SK-N-SH (cell line): ENCODE measurements at regions not wholly inside any gene's neighbourhood (a gene's known extent, or its start where the extent isn't known, plus 50 kb on each side); places are given as distances from the start of the nearest gene placed in this dataset.

Experiments
- CTCF ChIA-PET: fragments of 300-600, 350-600 bp; formaldehyde crosslinking; extraction: SDS; loops from one replicate; lab custom pipeline; 2021; lab: Yijun Ruan, JAX
- POLR2A ChIA-PET: fragments of 350-600 bp; sonication (Branson Sonifier 250); formaldehyde crosslinking; extraction: SDS; loops from one replicate; lab custom pipeline; 2020; ENCODE audit warnings: antibody characterized with exemption, inconsistent platforms; lab: Yijun Ruan, JAX
- DNase-seq: peaks from one replicate; pipeline ENCODE4 v3.0.0; 2012
- H2AFZ ChIP-seq: fragments of 200-600 bp; sonication (generic); 2 replicates; pipeline ENCODE4 v1.8.1; 2016; ENCODE audit warnings: antibody characterized with exemption, mild to moderate bottlenecking, low read depth
- H3F3A ChIP-seq: fragments of 200-600 bp; sonication (generic); replicated peaks from 2 replicates; pipeline ENCODE3; 2016; ENCODE audit warnings: antibody characterized with exemption, mild to moderate bottlenecking; ENCODE audit not compliant: insufficient read depth
- H3K27ac ChIP-seq, 2 experiments: fragments of 200-500 bp in 1 of 2; fragments of 200-600 bp in 1 of 2; sonication (Bioruptor generic) in 1 of 2; sonication (generic), shearing (Covaris generic) in 1 of 2; 2 replicates each; pipeline versions ENCODE4 v1.5.1 to v1.6.1; 2014 to 2016; ENCODE audit warnings: low read depth in 2 of 2, inconsistent platforms in 1 of 2, low read length in 1 of 2, mild to moderate bottlenecking in 1 of 2, mixed read lengths in 1 of 2
- H3K27me3 ChIP-seq: fragments of 200-600 bp; sonication (generic), shearing (Covaris generic); 2 replicates; pipeline ENCODE4 v1.6.1; 2016; ENCODE audit warnings: mixed run types; ENCODE audit not compliant: insufficient read depth
- H3K36me3 ChIP-seq, 2 experiments: fragments of 200-500 bp in 1 of 2; fragments of 200-600 bp in 1 of 2; sonication (Bioruptor generic) in 1 of 2; sonication (generic) in 1 of 2; replicated peaks in 1 of 2; 2 replicates each; pipeline versions ENCODE3 to v1.5.1; 2014 to 2016; ENCODE audit warnings: low read length in 1 of 2, mild to moderate bottlenecking in 1 of 2; ENCODE audit not compliant: insufficient read depth in 2 of 2, control insufficient read depth in 1 of 2
- H3K4me1 ChIP-seq, 2 experiments: fragments of 200-500 bp in 1 of 2; fragments of 200-600 bp in 1 of 2; sonication (Bioruptor generic) in 1 of 2; sonication (generic), shearing (Covaris generic) in 1 of 2; 2 replicates each; pipeline versions ENCODE4 v1.5.1 to v1.6.1; 2014 to 2016; ENCODE audit warnings: low read depth in 1 of 2, low read length in 1 of 2, mixed run types in 1 of 2; ENCODE audit not compliant: insufficient read depth in 2 of 2, control insufficient read depth in 1 of 2
- H3K4me2 ChIP-seq: fragments of 200-600 bp; sonication (generic), shearing (Covaris generic); 2 replicates; pipeline ENCODE4 v1.6.1; 2017; ENCODE audit warnings: mixed run types
- H3K4me3 ChIP-seq, 2 experiments: fragments of 200-500 bp in 1 of 2; fragments of 200-600 bp in 1 of 2; sonication (Bioruptor generic) in 1 of 2; sonication (generic), shearing (Covaris generic) in 1 of 2; 2 replicates each; pipeline versions ENCODE4 v1.5.1 to v1.8.1; 2014 to 2016; ENCODE audit warnings: low read depth in 2 of 2, inconsistent platforms in 1 of 2, low read length in 1 of 2, mild to moderate bottlenecking in 1 of 2, mixed read lengths in 1 of 2, moderate library complexity in 1 of 2
- H3K79me2 ChIP-seq: fragments of 200-600 bp; sonication (generic); 2 replicates; pipeline ENCODE4 v1.8.1; 2017; ENCODE audit warnings: mild to moderate bottlenecking; ENCODE audit not compliant: insufficient read depth
- H3K9ac ChIP-seq: fragments of 200-600 bp; sonication (generic); 2 replicates; pipeline ENCODE4 v1.6.1; 2017; ENCODE audit warnings: mixed run types
- H3K9me2 ChIP-seq: fragments of 200-600 bp; sonication (generic); 2 replicates; pipeline ENCODE4 v1.6.1; 2017; ENCODE audit warnings: mixed run types
- H3K9me3 ChIP-seq: fragments of 200-600 bp; sonication (generic); 2 replicates; pipeline ENCODE4 v1.6.1; 2017; ENCODE audit warnings: mixed run types, mild to moderate bottlenecking, moderate library complexity
- H4K20me1 ChIP-seq: fragments of 200-600 bp; sonication (generic); 2 replicates; pipeline ENCODE4 v1.6.1; 2017; ENCODE audit warnings: mild to moderate bottlenecking, mixed run types; ENCODE audit not compliant: insufficient read depth
- CTCF ChIP-seq: fragments of 200-600 bp; sonication (generic); IDR thresholded peaks from 2 replicates; pipeline ENCODE4 v1.6.1; 2017; ENCODE audit warnings: antibody characterized with exemption, mild to moderate bottlenecking, moderate library complexity
- EZH2phosphoT487 ChIP-seq: fragments of 200-600 bp; sonication (generic); IDR thresholded peaks from 2 replicates; pipeline ENCODE4 v1.6.1; 2017; ENCODE audit warnings: low read depth, mixed run types, mild to moderate bottlenecking, antibody characterized with exemption, moderate library complexity, borderline replicate concordance
- MEF2A ChIP-seq: IDR thresholded peaks from 2 replicates; pipeline ENCODE4 v1.4.0; 2012; ENCODE audit warnings: low read depth, borderline replicate concordance
- MXI1 ChIP-seq: IDR thresholded peaks from 2 replicates; pipeline ENCODE4 v1.6.1; 2012; ENCODE audit warnings: mild to moderate bottlenecking, low read depth, low read length, improper control_type of control experiment
- NFIC ChIP-seq: IDR thresholded peaks from 2 replicates; pipeline ENCODE4 v1.4.0; 2012; ENCODE audit warnings: borderline replicate concordance
- NRF1 ChIP-seq: IDR thresholded peaks from 2 replicates; pipeline ENCODE4 v1.6.1; 2012; ENCODE audit warnings: low read depth, mild to moderate bottlenecking, low read length
- POLR2AphosphoS5 ChIP-seq: IDR thresholded peaks from 2 replicates; pipeline ENCODE4 v1.6.1; 2012; ENCODE audit warnings: low read depth, low read length
- RCOR1 ChIP-seq: fragments of 150-350 bp; IDR thresholded peaks from 2 replicates; pipeline ENCODE4 v1.6.1; 2017; ENCODE audit warnings: antibody characterized with exemption, low read length
- RFX5 ChIP-seq: IDR thresholded peaks from 2 replicates; pipeline ENCODE4 v1.6.1; 2012; ENCODE audit warnings: mild to moderate bottlenecking, improper control_type of control experiment, low read length
- SIN3A ChIP-seq: IDR thresholded peaks from 2 replicates; pipeline ENCODE4 v1.6.1; 2012; ENCODE audit warnings: low read depth, mild to moderate bottlenecking, low read length, moderate library complexity, borderline replicate concordance
- SMC3 ChIP-seq: IDR thresholded peaks from 2 replicates; pipeline ENCODE4 v1.6.1; 2012; ENCODE audit warnings: low read depth, low read length, improper control_type of control experiment
- TAF1 ChIP-seq: IDR thresholded peaks from 2 replicates; pipeline ENCODE4 v1.6.1; 2012; ENCODE audit warnings: low read depth, mild to moderate bottlenecking, low read length, moderate library complexity, borderline replicate concordance
- USF1 ChIP-seq: IDR thresholded peaks from 2 replicates; pipeline ENCODE4 v1.4.0; 2012; ENCODE audit warnings: low read depth, borderline replicate concordance
- YY1 ChIP-seq: IDR thresholded peaks from 2 replicates; pipeline ENCODE4 v1.4.0; 2012; ENCODE audit warnings: low read depth, mild to moderate bottlenecking
- WGBS: methylation state at CpG from one replicate; pipeline ENCODE4 v1.1.6; 2017; ENCODE audit warnings: low lambda C conversion rate; 5-methylcytosine and 5-hydroxymethylcytosine counted together

- CTCF ChIA-PET, result no interaction called here
- no peaks in the 10 kb centered on the region for H3K4me1 ChIP-seq
- no peaks in the 10 kb centered on the region for H4K20me1 ChIP-seq
- H3K9me3 ChIP-seq, result no peaks in the 10 kb centered on the region
- WGBS, result 4% methylated on average over 1 of the region's 1 CpG
- no peak for DNase-seq
- H3K36me3 ChIP-seq, result no peaks in the 10 kb centered on the region
- no peak overlapping the region for H3K4me2 ChIP-seq
- TF ChIP-seq USF1 (no peak), RCOR1 (no peak), TAF1 (no peak), NRF1 (no peak), SIN3A (no peak)
- TF ChIP-seq, all 33 proteins: peak for 0
- H3K4me3 ChIP-seq, result no peak overlapping the region
- POLR2A ChIA-PET, result no interaction called here
- no peak overlapping the region for H2AFZ ChIP-seq
- H3K27me3 ChIP-seq, result no peaks in the 10 kb centered on the region
- no peaks in the 10 kb centered on the region for H3K9me2 ChIP-seq
- H3K27ac ChIP-seq, result no peak overlapping the region
- H3F3A ChIP-seq, result no peaks in the 10 kb centered on the region
- H3K79me2 ChIP-seq, result no peaks in the 10 kb centered on the region
- no peak overlapping the region for H3K9ac ChIP-seq
Observed at GRCh38 chrX:121236040-121236439, 188.6 kb downstream of the GLUD2 start.

GRCh38 chrX:121238093-121238492 lies 190.7 kb downstream of the GLUD2 start:
- no peaks in the 10 kb centered on the region for H3K9me2 ChIP-seq
- H3K79me2 ChIP-seq, result no peaks in the 10 kb centered on the region
- H3K27me3 ChIP-seq, result no peaks in the 10 kb centered on the region
- WGBS, result 14% methylated on average over 1 of the region's 1 CpG
- no peaks in the 10 kb centered on the region for H3F3A ChIP-seq
- H2AFZ ChIP-seq, result no peak overlapping the region
- ChIA-PET CTCF (no interaction called here), POLR2A (no interaction called here)
- H3K4me1 ChIP-seq, result no peaks in the 10 kb centered on the region
- H3K4me3 ChIP-seq, result no peak overlapping the region
- no peak overlapping the region for H3K27ac ChIP-seq
- no peaks in the 10 kb centered on the region for H4K20me1 ChIP-seq
- no peak overlapping the region for H3K9ac ChIP-seq
- H3K9me3 ChIP-seq, result no peaks in the 10 kb centered on the region
- H3K36me3 ChIP-seq, result no peaks in the 10 kb centered on the region
- no peak for DNase-seq
- no peak overlapping the region for H3K4me2 ChIP-seq
- TF ChIP-seq SIN3A (no peak), RFX5 (no peak), USF1 (no peak), POLR2AphosphoS5 (no peak), YY1 (no peak), SMC3 (no peak), NFIC (no peak), NRF1 (no peak), EZH2phosphoT487 (no peak), CTCF (no peak), MXI1 (no peak), MEF2A (no peak)
